ENCODE measurements at regions not wholly inside any gene's neighbourhood (a gene's known extent, or its start where the extent isn't known, plus 50 kb on each side); places are given as distances from the start of the nearest gene placed in this dataset.
"Not testable (repeated sequence)": the region's sequence is repeated elsewhere in the genome, so short reads cannot be mapped to it uniquely, and the experiment has no call there.

DNA sequence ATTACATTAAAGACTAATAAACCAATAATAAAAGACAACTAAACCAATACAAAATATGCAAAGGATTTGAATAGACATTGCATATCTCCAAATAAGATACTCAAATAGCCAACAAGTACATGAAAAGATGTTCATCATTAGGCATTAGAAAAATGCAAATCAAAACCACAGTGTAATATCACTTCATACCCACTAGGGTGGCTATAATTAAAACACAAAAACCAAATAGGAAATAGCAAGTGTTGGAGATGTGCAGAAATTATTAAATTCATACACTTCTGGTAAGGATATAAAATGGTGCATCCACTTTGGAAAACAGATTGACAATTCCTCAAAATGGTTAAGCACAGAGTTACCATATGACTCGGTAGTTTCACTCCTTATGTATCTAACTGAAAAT lies 860.8 kb upstream of the DIAPH2 start:
- peak; percentile 0 for DNase-seq

DNA sequence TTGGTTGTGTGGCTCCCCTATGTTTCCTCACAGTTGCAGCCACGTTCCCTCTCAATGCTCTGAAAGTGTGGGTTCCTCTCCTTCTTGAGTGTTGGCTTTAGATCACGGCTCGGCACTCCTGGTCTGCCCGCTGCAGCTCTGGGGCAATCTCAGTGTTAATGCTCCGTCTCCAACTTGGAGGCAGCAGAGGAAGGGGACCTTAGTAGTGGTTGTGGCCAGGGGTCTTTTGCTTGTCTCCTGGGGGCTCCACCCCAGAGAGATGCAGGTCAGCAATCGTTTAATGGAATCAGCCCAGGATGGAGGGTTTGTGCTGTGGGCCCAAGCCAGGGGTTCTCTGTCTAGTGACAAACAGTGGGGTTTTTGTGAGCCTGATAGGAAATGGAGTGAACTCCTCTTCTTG lies 849.4 kb upstream of the DIAPH2 start:
- DNase-seq = no peak

GRCh38 chrX:95836517-95836916 lies 848.1 kb upstream of the DIAPH2 start:
- DNase-seq = no peak

DNA sequence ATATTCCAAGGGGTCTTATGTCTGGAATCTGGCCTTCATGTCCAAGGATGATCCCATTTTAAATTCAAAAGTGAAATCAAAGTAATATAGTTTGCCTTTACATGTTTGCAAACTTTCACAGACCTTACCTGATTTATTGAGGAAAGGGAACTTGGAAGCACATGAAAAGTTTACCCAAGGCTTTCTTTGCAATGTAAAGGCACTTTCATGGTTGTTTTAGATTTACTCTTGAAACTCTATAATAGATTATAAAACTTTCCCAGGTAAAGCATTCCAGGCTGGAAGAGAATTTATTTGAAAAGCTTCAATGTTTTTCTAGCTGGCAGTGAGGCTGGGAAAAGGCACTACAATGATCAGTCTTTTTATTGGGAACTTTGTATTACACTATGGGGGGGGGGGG lies 842.8 kb upstream of the DIAPH2 start:
- no peak for DNase-seq

GRCh38 chrX:95860127-95860526 lies 824.5 kb upstream of the DIAPH2 start:
- no peak for DNase-seq

DNA sequence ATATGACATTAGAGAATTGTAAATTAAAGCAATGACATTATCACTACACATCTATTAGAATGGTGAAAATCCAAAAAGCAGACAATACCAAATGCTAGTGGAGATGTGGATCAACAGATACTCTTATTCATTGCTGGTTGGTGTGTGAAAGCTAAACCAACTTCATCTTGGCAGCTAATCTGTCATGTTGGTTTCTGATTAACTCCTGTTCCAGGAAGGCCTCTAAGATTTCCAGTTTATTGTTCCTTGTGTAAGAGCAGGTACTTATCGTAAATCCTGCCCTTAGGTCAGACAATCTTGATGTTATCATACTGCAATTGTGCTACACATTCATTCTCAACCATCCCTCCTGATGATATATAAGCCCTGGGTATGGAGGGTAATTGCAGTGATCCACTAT lies 809.0 kb upstream of the DIAPH2 start:
- no peak for DNase-seq

- DNase-seq = no peak
Measured at GRCh38 chrX:95878874-95879273, 805.8 kb upstream of the DIAPH2 start.

DNA sequence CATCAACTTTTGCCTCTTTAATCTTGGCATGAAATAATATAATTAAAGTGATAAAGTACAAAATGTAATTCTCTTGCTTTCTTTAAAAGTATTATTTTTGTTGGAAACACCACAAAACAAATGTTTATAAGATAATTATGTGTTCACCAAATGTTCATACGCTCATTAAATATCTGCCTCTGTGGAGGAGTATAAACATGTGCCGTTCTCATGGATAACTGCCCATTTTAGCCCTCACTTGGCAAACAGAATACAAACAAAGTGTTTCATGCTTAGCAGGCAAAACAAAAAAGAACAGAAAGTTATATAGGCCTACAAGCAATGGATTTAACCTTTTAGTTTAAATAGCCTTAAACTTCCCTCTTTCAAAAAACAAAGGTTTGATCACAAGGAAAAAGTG lies 800.5 kb upstream of the DIAPH2 start:
- no peak for DNase-seq

DNA sequence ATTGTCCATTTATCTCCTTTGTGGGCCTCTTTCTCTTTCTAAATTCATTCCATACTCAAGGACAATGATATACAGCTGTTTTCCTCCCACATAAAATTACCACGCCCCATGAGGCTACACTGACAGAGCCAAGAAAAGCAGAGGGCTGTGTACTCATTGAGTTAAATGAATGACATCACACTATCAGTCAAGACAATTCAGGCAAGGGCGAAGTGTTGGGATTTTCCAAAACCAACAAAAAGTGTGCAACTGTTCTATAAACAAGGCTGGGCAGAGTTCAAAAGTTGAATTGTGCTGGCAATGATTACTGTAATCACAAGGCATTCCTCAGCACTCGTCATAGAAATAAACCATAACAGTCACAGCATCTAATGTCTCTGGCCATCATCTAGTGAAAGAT lies 799.6 kb upstream of the DIAPH2 start:
- DNase-seq = no peak

DNA sequence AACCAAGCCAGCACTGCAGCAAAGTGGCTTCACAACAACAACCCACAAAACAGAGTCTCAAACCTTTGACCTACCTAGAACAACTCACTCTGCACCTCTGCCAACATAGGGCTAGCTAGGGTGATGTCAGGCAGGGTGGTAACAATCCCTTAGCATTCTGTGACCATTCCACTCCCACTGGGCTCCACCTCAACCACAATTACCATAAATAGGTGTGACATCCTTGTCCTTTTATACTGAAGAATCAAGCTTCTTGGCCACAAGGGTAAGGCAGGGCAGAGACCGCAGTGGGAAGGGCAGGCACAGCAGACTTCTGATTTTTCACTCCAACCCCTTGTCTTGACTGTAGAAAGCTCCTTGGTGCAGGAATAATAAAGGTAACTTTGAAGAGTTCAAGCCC lies 795.4 kb upstream of the DIAPH2 start:
- no peak for DNase-seq

DNA sequence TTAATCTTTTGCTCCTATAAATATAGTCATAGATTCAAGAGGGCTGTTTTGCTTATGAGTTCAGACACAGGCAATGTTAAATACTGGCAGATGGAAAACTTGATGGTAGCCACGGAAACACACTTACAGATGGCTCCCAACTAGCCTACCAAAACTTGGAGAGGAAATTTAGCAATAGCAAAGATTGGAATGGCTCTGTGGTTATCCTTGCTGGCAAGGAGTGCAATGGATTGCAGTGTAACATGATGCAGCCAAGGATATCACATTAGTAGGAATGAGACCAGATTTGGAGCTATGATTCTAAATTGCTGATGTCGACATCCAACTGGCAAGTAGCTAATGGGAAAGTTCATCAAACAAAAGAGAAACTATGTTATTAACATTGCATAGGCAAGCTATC lies 791.0 kb upstream of the DIAPH2 start:
- no peak for DNase-seq

DNA sequence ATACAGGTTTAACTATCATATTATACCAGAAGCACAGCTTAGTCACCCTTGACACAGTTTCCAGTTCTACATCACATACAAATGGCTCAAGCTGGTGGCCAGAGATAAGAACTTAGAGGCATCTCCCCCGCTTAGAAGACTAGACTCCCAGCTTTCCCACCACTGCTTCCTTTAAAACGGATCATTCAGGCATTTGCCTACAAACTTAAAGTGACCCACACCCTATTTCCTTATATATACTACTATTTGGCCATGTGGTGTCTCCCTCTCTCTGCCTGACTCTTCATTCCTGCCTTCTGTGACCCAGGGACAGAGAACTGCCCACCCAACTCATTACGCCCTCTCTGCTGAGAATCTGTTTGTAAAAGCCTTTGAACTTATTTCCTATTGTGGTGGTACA lies 781.2 kb upstream of the DIAPH2 start:
- DNase-seq = peak; percentile 1

- no peak for DNase-seq
Measured at GRCh38 chrX:95903975-95904374, 780.7 kb upstream of the DIAPH2 start.

DNA sequence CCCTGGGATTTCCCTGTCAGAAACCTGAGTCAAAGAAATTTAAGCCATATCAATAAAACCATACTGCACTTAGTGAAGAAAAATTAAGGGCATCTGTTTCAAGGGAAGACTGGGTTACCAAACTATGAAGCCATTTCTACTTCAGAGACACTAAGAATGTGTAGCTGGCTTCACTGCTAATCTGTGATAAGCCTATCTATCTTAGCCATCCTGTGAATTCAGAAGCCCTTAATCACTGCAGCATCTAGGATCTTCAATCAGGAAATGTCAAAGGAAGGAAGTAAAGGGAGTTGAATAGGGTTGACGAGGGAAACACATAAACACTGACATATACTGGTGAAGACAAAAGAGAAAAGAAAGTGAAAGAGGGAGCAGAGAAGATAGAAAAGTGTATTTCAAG lies 777.6 kb upstream of the DIAPH2 start:
- DNase-seq = no peak

GRCh38 chrX:95911062-95911461 lies 773.6 kb upstream of the DIAPH2 start:
- no peak for DNase-seq

DNA sequence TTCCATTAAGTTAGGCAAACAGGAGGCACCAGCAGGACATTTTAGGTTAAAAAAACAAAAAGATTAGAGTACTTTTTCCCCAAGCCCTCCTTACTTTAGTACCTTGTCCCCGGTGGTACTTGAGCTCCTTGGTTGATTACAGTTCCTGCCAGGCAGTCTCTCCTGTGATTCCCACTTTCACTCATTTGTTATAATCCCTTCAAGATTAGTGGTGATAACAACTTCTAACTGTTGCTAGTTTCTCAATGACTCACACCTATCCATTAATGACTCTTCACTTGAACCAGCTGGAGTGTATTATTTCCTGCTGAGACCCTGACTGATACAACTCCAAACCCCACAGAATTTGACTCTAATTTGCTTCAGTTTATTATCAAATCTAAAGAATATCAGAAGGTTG lies 765.0 kb upstream of the DIAPH2 start:
- peak; percentile 7 for DNase-seq

DNA sequence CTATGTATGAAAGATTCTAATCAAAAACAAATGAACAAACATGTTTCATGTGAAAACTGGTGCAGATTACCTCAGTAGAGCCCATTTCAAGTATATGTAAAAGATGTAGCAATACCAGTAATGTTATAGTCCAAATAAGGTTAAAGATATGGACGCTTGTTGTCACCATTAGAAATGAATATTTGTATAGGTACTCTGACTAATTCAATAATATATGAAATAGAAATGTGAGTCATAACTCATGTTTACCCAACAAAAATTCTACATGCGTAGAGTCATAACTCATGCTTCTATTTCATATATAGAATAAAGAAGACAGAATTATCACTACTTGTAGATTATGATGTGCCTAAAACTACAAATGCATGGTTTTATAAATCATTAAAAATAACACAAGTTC lies 739.1 kb upstream of the DIAPH2 start:
- peak; percentile 66 for DNase-seq

- peak; percentile 86 for DNase-seq
Measured at GRCh38 chrX:95949588-95949987, 735.1 kb upstream of the DIAPH2 start.

DNA sequence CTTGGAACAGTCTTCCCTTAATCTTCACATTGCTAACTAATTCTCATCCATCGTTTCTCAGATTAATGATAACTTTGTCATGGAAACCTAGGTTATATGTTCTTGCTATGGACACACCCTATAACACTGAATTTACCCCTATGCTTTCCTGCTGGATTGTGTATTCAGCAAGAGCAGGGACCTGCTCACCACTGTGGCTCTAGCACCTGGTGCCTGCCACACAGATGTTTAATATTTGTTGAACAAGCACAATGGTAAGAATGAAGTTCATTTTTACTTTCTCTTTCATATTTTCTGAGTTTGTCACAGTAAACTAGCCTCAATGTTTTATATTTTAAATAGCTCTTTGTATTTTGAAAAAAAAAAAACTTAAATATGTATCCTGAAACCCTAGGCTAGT lies 734.0 kb upstream of the DIAPH2 start:
- peak; percentile 66 for DNase-seq

DNA sequence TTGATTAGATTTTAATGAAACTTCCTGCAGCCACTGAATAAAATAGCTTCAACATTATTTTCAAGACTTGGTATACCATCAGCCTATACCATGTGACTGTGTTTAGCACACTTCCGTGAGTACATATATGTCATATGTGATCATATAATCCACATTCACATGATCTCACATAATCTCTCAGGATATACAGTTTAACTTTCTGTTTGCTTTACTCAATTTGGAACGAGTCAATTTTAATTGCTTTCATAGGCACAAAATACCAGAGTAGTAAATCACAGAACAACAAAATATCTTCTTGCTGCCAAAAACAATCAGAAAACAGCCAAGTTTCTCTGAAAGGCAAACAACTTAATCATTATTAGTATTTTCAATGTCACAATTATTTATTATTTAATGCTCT lies 731.1 kb upstream of the DIAPH2 start:
- DNase-seq = no peak

GRCh38 chrX:95956745-95957144 lies 727.9 kb upstream of the DIAPH2 start:
- no peak for DNase-seq

GRCh38 chrX:95973456-95974095 lies 711.1 kb upstream of the DIAPH2 start:
- DNase-seq = not testable (repeated sequence)

- no peak for DNase-seq
Measured at GRCh38 chrX:95974096-95974470, 710.6 kb upstream of the DIAPH2 start.

DNA sequence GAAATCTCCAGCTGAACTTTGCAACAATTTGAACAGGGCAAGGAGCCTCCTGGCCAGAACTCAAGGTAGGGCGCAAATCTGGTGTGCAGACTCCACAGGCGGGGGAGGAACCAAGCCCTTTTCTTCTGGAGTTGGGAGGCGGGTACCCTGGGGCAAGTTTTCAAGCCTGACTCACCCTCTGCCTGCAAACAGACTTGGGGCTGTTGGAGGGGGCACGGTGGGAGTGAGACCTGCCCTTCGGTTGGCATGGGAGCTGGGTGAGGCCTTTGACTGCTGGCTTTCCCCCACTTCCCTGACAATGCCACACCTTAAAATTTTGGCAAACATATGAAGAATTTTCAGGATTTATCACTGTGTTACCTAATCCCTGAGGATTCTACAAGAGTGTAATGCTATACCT lies 709.8 kb upstream of the DIAPH2 start:
- DNase-seq = no peak

DNA sequence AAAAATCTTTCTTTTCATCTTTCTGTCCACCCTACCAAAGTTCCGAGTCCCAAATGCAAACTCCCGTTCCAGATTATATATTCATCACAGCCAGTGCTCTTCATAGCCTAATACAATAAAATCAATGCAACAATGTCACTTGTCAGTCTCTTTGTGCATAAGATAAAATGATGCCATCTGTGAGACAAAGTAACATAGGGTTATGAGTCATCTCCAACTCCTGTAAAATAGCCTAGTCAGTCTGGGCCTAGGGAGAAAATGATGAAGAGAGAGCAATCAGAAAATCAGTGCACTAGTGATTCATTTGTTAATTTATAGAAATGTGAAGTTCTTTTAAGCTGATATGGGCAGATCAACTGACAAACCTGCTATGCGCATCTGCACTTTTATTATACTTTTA lies 689.1 kb upstream of the DIAPH2 start:
- DNase-seq = no peak

DNA sequence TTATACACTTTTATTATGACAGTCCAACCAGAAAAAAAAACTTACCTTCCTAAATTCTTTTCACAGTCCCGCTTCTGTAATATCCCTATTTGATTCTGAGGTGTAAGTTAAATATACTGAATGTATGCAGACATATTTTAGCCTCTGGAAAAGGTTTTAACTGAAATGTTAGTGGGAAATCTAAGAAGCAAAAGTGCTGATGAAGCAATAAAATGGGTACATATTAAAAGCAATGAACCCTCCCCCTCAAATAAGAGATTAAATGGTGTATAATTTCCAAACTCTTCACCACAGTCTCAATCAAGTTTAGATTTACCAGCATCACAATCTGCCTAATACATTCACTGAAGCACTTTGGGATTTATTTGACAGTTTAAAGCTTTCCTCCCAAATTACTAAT lies 688.3 kb upstream of the DIAPH2 start:
- no peak for DNase-seq
